Nephron progenitor cell (in vitro differentiated cells): ENCODE measurements at regions not wholly inside any gene's neighbourhood (a gene's known extent, or its start where the extent isn't known, plus 50 kb on each side); places are given as distances from the start of the nearest gene placed in this dataset.

Source experiments
- DNase-seq: peaks from one replicate; pipeline ENCODE4 v3.0.0; 2021
- H3K27ac Mint-ChIP-seq: 2 replicates; pipeline ENCODE4 v1.8.0; 2021; ENCODE audit warnings: mild to moderate bottlenecking, moderate library complexity, mixed read lengths
- H3K27me3 Mint-ChIP-seq: 2 replicates; pipeline ENCODE4 v1.8.0; 2021; ENCODE audit warnings: mild to moderate bottlenecking, low read depth, mixed read lengths; ENCODE audit not compliant: poor library complexity
- H3K36me3 Mint-ChIP-seq: 2 replicates; pipeline ENCODE4 v1.8.0; 2021; ENCODE audit warnings: low read depth, mixed read lengths
- H3K4me1 Mint-ChIP-seq: 2 replicates; pipeline ENCODE4 v1.8.0; 2021; ENCODE audit warnings: mixed read lengths
- H3K4me3 Mint-ChIP-seq: 2 replicates; pipeline ENCODE4 v1.8.0; 2021; ENCODE audit warnings: mild to moderate bottlenecking, moderate library complexity, mixed read lengths
- H3K9me3 Mint-ChIP-seq: 2 replicates; pipeline ENCODE4 v1.8.0; 2021; ENCODE audit warnings: mild to moderate bottlenecking, moderate library complexity, mixed read lengths
- TF ChIP-seq, protein P1 (sequence below): fragments of 200-600 bp; sonication (generic); IDR thresholded peaks from 2 replicates; pipeline ENCODE4 v1.5.0; 2021; ENCODE audit warnings: antibody characterized with exemption

DNA sequence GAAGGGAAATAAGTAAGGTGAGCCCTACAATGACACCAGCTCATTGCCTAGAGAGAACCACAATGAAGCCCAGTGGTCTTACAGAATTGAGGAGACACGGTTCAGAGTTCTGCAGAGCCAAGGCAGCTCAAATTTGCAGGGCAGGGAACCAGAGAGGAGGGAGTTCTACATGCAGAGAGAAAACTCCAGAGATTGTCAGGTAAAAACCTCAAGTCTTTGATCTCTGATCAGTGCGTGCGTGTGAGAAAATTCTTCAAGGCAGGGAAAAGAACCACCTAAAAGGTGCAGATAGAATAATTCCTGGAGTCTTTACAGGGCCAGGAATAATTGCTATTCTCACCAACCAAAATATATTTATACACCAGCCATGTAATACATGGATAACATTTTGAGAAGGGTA lies 88.0 kb upstream of the SNRK start:
- Mint-ChIP-seq H3K27ac (no peak overlapping the region), H3K36me3 (no peaks in the 10 kb centered on the region), H3K9me3 (peaks cover 23% of the 10 kb centered on the region), H3K4me3 (no peak overlapping the region), H3K27me3 (peaks cover 11% of the 10 kb centered on the region), H3K4me1 (no peaks in the 10 kb centered on the region)
- TF ChIP-seq, protein P1, sequence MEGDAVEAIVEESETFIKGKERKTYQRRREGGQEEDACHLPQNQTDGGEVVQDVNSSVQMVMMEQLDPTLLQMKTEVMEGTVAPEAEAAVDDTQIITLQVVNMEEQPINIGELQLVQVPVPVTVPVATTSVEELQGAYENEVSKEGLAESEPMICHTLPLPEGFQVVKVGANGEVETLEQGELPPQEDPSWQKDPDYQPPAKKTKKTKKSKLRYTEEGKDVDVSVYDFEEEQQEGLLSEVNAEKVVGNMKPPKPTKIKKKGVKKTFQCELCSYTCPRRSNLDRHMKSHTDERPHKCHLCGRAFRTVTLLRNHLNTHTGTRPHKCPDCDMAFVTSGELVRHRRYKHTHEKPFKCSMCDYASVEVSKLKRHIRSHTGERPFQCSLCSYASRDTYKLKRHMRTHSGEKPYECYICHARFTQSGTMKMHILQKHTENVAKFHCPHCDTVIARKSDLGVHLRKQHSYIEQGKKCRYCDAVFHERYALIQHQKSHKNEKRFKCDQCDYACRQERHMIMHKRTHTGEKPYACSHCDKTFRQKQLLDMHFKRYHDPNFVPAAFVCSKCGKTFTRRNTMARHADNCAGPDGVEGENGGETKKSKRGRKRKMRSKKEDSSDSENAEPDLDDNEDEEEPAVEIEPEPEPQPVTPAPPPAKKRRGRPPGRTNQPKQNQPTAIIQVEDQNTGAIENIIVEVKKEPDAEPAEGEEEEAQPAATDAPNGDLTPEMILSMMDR = no peak
- no peak for DNase-seq

DNA sequence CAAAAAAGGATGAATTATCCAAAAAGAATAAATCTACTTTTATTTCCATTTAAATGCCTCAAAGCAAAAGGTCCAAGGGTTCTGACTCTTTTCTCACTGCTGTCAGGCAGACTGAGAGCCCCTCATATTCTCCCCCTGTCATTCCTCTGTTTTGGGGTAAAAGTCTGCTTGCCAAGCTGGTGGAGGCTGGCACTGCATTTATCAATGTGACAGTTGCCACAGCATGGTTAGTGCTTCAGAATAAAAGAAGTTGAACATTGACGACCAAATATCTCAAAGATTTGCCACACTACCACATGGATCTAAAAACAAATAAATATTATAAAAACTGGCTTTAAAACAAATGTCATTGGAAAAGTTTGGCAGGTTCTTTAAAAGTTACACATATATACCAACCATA lies 89.2 kb upstream of the SNRK start:
- no peak overlapping the region for H3K27ac Mint-ChIP-seq
- DNase-seq = no peak
- peaks cover 11% of the 10 kb centered on the region for H3K27me3 Mint-ChIP-seq
- H3K9me3 Mint-ChIP-seq = peaks cover 26% of the 10 kb centered on the region
- H3K4me1 Mint-ChIP-seq = no peaks in the 10 kb centered on the region
- TF ChIP-seq, protein P1 = no peak
- H3K4me3 Mint-ChIP-seq = no peak overlapping the region
- H3K36me3 Mint-ChIP-seq = no peaks in the 10 kb centered on the region

DNA sequence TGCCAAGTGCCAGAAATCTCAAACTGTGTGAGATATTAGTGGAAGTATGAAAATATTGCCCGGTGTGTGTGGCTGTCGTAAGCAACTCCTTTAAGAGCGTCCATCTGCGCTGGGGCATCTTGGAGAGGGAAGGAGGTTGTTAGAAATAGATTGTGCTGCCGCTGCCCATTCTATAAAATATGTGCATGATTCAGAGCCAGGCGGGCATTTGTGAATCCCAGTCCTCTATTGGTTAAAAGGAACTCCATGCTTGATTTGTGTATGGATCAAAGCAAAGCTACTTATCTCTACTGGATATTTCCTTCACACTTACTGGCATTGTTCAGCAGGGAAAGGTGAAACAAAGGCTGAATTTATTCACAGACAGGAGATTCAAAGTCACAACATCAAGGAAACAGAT lies 89.6 kb upstream of the SNRK start:
- TF ChIP-seq, protein P1 = no peak
- H3K4me3 Mint-ChIP-seq = no peak overlapping the region
- DNase-seq = no peak
- H3K27ac Mint-ChIP-seq = no peak overlapping the region
- H3K9me3 Mint-ChIP-seq = peaks cover 26% of the 10 kb centered on the region
- no peaks in the 10 kb centered on the region for H3K36me3 Mint-ChIP-seq
- H3K27me3 Mint-ChIP-seq = peaks cover 11% of the 10 kb centered on the region
- H3K4me1 Mint-ChIP-seq = no peaks in the 10 kb centered on the region

DNA sequence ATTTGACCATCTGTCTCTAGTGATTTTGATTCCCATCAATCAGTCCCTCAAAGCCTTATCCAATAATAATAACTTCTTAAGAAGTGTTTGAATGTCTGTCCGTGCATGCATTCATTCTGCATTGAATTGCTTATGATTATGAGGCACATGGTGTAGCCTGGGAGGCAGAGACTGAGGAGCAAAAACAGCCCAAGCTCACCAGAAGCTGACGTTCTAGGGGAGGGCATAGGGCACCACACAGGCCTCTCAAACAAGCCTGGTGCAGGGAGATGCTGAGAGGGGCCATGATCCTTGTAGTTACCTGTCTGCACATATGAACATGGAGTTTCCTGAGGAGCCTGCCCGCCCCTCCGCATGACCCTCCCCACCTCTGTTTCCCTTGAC lies 89.2 kb upstream of the POMGNT2 start:
- no peaks in the 10 kb centered on the region for H3K36me3 Mint-ChIP-seq
- no peaks in the 10 kb centered on the region for H3K4me1 Mint-ChIP-seq
- no peak overlapping the region for H3K27ac Mint-ChIP-seq
- DNase-seq = no peak
- H3K4me3 Mint-ChIP-seq = no peak overlapping the region
- TF ChIP-seq, protein P1 = no peak
- peaks cover 28% of the 10 kb centered on the region for H3K9me3 Mint-ChIP-seq
- H3K27me3 Mint-ChIP-seq = peaks cover 15% of the 10 kb centered on the region

DNA sequence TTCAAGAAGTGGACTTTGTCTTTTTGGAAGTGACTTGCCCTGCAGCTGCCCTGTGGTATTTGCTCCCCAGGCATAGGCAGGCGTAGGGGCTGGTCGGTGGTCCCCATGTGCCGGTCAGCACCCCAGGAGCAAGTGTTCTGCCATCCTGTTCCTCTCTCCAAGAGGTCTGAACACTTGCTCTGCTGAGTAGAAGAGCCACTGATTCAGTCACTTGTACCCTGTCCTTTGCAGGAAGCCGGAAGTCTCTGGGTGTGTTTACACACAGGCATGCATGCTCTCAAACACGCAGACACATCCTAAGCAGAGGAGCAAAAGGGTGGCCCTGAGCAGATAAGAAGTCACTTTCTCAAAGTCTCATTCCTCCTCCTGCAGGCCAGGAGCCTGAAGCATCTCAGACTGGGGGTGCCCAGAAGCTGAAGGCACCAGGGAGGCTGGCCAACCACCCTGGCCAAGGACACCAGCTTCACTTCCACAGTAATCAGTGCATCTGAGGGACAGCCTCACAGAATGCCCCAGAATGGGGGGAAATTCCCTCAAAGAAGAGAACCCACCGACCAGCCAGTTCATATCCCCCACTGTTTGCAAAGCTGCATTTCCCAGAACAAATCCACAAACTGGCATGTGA lies 88.7 kb upstream of the POMGNT2 start:
- Mint-ChIP-seq H3K4me3 (no peak overlapping the region), H3K4me1 (no peaks in the 10 kb centered on the region), H3K27me3 (peaks cover 15% of the 10 kb centered on the region), H3K9me3 (peaks cover 23% of the 10 kb centered on the region), H3K27ac (no peak overlapping the region), H3K36me3 (no peaks in the 10 kb centered on the region)
- DNase-seq = no peak
- TF ChIP-seq, protein P1 = no peak

DNA sequence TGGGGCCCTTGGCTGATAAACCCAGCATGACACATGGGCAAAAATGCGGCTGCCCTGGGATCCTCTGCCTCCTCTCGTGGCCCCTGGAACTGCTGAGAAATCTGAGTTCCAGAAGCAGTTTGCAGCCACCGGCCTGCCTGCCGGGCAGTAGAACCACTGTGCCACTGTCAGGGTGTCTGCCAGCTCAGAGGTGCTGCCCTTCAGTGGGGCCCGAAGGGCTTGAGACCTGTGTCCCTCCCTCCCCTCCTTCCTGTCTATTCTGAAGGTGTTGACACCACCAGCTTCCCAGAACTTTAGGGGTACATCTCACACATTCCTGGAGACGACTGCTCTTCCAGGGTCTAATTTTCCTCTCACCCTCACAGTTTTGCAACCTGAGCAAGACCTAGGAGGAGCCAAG lies 88.2 kb upstream of the POMGNT2 start:
- H3K4me1 Mint-ChIP-seq = no peaks in the 10 kb centered on the region
- TF ChIP-seq, protein P1 = no peak
- DNase-seq = no peak
- H3K9me3 Mint-ChIP-seq = peaks cover 19% of the 10 kb centered on the region
- no peak overlapping the region for H3K4me3 Mint-ChIP-seq
- H3K27me3 Mint-ChIP-seq = peaks cover 19% of the 10 kb centered on the region
- H3K36me3 Mint-ChIP-seq = no peaks in the 10 kb centered on the region
- no peak overlapping the region for H3K27ac Mint-ChIP-seq
